DOHH2 (cell line): ENCODE measurements at regions not wholly inside any gene's neighbourhood (a gene's known extent, or its start where the extent isn't known, plus 50 kb on each side); places are given as distances from the start of the nearest gene placed in this dataset.

ENCODE experiments used
- H3F3A ChIP-seq: fragments of 200-600 bp; sonication (generic), shearing (Covaris generic); 2 replicates; pipeline ENCODE4 v1.6.0; 2016; ENCODE audit warnings: antibody characterized with exemption, mild to moderate bottlenecking; ENCODE audit not compliant: control insufficient read depth, insufficient read depth
- H3K27ac ChIP-seq: fragments of 200-600 bp; sonication (generic); 2 replicates; pipeline ENCODE4 v1.5.1; 2014; ENCODE audit warnings: low read depth, mild to moderate bottlenecking, low read length, moderate library complexity
- H3K27me3 ChIP-seq: fragments of 200-600 bp; sonication (generic); 2 replicates; pipeline ENCODE4 v1.6.1; 2014; ENCODE audit warnings: mild to moderate bottlenecking, low read length, mixed read lengths; ENCODE audit not compliant: control insufficient read depth
- H3K36me3 ChIP-seq: fragments of 200-600 bp; sonication (generic); 2 replicates; pipeline ENCODE4 v1.6.1; 2014; ENCODE audit warnings: mild to moderate bottlenecking, low read length, moderate library complexity, mixed read lengths; ENCODE audit not compliant: control insufficient read depth
- H3K4me1 ChIP-seq: fragments of 200-600 bp; sonication (generic); 2 replicates; pipeline ENCODE4 v1.6.1; 2014; ENCODE audit warnings: mild to moderate bottlenecking, low read length, mixed read lengths; ENCODE audit not compliant: control insufficient read depth
- H3K4me2 ChIP-seq: fragments of 200-600 bp; sonication (generic); 2 replicates; pipeline ENCODE4 v1.6.0; 2014; ENCODE audit warnings: mild to moderate bottlenecking, low read length, moderate library complexity
- H3K4me3 ChIP-seq: fragments of 200-600 bp; sonication (generic); 2 replicates; pipeline ENCODE4 v1.5.1; 2014; ENCODE audit warnings: mild to moderate bottlenecking, low read length, mixed read lengths
- H3K79me2 ChIP-seq: fragments of 200-600 bp; sonication (generic); 2 replicates; pipeline ENCODE4 v1.6.1; 2014; ENCODE audit warnings: mild to moderate bottlenecking, low read length, mixed read lengths; ENCODE audit not compliant: control insufficient read depth
- H3K9me2 ChIP-seq: fragments of 200-600 bp; sonication (generic); replicated peaks from 2 replicates; pipeline ENCODE4 v1.6.1; 2014; ENCODE audit warnings: mild to moderate bottlenecking, low read length, mixed read lengths; ENCODE audit not compliant: control insufficient read depth
- H3K9me3 ChIP-seq: fragments of 200-600 bp; sonication (generic); 2 replicates; pipeline ENCODE4 v1.6.1; 2014; ENCODE audit warnings: antibody characterized with exemption, low read length, mixed read lengths; ENCODE audit not compliant: control insufficient read depth, insufficient read depth
- H4K20me1 ChIP-seq: fragments of 200-600 bp; sonication (generic); 2 replicates; pipeline ENCODE4 v1.6.0; 2014; ENCODE audit warnings: low read depth, mild to moderate bottlenecking, antibody characterized with exemption, low read length, moderate library complexity; ENCODE audit not compliant: control insufficient read depth, insufficient read depth
- CTCF ChIP-seq: fragments of 200-600 bp; sonication (generic); IDR thresholded peaks from one replicate; pipeline ENCODE4 v1.5.1; 2014; ENCODE audit warnings: antibody characterized with exemption, mild to moderate bottlenecking, low read depth, low read length; ENCODE audit not compliant: poor library complexity, severe bottlenecking
- EZH2phosphoT487 ChIP-seq: fragments of 200-600 bp; sonication (generic); IDR thresholded peaks from 2 replicates; pipeline ENCODE4 v1.6.1; 2017; ENCODE audit warnings: borderline replicate concordance, mild to moderate bottlenecking, antibody characterized with exemption, low read length, moderate library complexity, mixed read lengths

- TF ChIP-seq CTCF (no peak), EZH2phosphoT487 (no peak)
- Histone ChIP-seq H3K9me2 (no peaks in the 10 kb centered on the region), H3K4me2 (no peak overlapping the region), H3K27ac (no peak overlapping the region), H4K20me1 (no peaks in the 10 kb centered on the region), H3K27me3 (peaks cover 17% of the 10 kb centered on the region; the same call in 1 of the 2 replicates), H3K79me2 (no peaks in the 10 kb centered on the region), H3K4me3 (no peak overlapping the region), H3F3A (no peaks in the 10 kb centered on the region), H3K36me3 (no peaks in the 10 kb centered on the region), H3K9me3 (no peaks in the 10 kb centered on the region), H3K4me1 (no peaks in the 10 kb centered on the region)
These were observed 88.9 kb upstream of the PMAIP1 start for GRCh38 chr18:59810735-59811520.

- Histone ChIP-seq H3K36me3 (no peaks in the 10 kb centered on the region), H3K9me2 (no peaks in the 10 kb centered on the region), H3K9me3 (no peaks in the 10 kb centered on the region), H3F3A (no peaks in the 10 kb centered on the region), H4K20me1 (no peaks in the 10 kb centered on the region), H3K27ac (no peak overlapping the region), H3K79me2 (no peaks in the 10 kb centered on the region), H3K4me2 (no peak overlapping the region), H3K4me1 (no peaks in the 10 kb centered on the region), H3K4me3 (no peak overlapping the region), H3K27me3 (peaks cover 17% of the 10 kb centered on the region; the same call in 1 of the 2 replicates)
- TF ChIP-seq CTCF (no peak), EZH2phosphoT487 (no peak)
These were observed 89.6 kb upstream of the PMAIP1 start for GRCh38 chr18:59810183-59810582.

GRCh38 chr18:59802031-59802430 is 97.8 kb upstream of the PMAIP1 start:
- H3K9me3 ChIP-seq: no peaks in the 10 kb centered on the region
- no peaks in the 10 kb centered on the region for H4K20me1 ChIP-seq
- H3K4me2 ChIP-seq: no peak overlapping the region
- no peaks in the 10 kb centered on the region for H3K36me3 ChIP-seq
- TF ChIP-seq EZH2phosphoT487: no peak
- no peak for TF ChIP-seq CTCF
- no peaks in the 10 kb centered on the region for H3K79me2 ChIP-seq
- no peaks in the 10 kb centered on the region for H3K4me1 ChIP-seq
- 0 out of 2 replicates have a peak, but pooled peaks cover 2% of the 10 kb centered on the region for H3K27me3 ChIP-seq
- H3F3A ChIP-seq: no peaks in the 10 kb centered on the region
- no peaks in the 10 kb centered on the region for H3K9me2 ChIP-seq
- no peak overlapping the region for H3K27ac ChIP-seq
- H3K4me3 ChIP-seq: no peak overlapping the region
